Esophagus (tissue), 2 donors: ENCODE measurements at regions not wholly inside any gene's neighbourhood (a gene's known extent, or its start where the extent isn't known, plus 50 kb on each side); places are given as distances from the start of the nearest gene placed in this dataset.
"Not testable (repeated sequence)": the region's sequence is repeated elsewhere in the genome, so short reads cannot be mapped to it uniquely, and the experiment has no call there.

Experiments
- H3K27ac ChIP-seq, 2 donors: one replicate each; pipeline ENCODE4 v1.5.1; 2013; ENCODE audit warnings: low read depth in 2 of 2, mild to moderate bottlenecking in 2 of 2, inconsistent platforms in 1 of 2, low read length in 1 of 2, moderate library complexity in 1 of 2
- H3K27me3 ChIP-seq, 2 donors: one replicate each; pipeline ENCODE4 v1.6.1; 2013; ENCODE audit warnings: low read length in 2 of 2, control low read depth in 1 of 2, mild to moderate bottlenecking in 1 of 2; ENCODE audit not compliant: insufficient read depth in 2 of 2, control insufficient read depth in 1 of 2
- H3K36me3 ChIP-seq, 2 donors: one replicate each; pipeline ENCODE4 v1.6.1; 2013; ENCODE audit warnings: low read length in 1 of 2; ENCODE audit not compliant: control insufficient read depth in 2 of 2, insufficient read depth in 2 of 2
- H3K4me1 ChIP-seq, 2 donors: one replicate each; pipeline ENCODE4 v1.6.1; 2013; ENCODE audit warnings: low read length in 1 of 2; ENCODE audit not compliant: control insufficient read depth in 2 of 2, insufficient read depth in 2 of 2
- H3K4me3 ChIP-seq, 2 donors: one replicate each; pipeline ENCODE4 v1.5.1; 2013; ENCODE audit warnings: low read length in 2 of 2, mild to moderate bottlenecking in 2 of 2, low read depth in 1 of 2, moderate library complexity in 1 of 2
- H3K9me3 ChIP-seq, 2 donors: one replicate each; pipeline ENCODE4 v1.6.1; 2013; ENCODE audit warnings: mild to moderate bottlenecking in 2 of 2, low read depth in 1 of 2, low read length in 1 of 2, moderate library complexity in 1 of 2; ENCODE audit not compliant: control insufficient read depth in 2 of 2, insufficient read depth in 1 of 2
- WGBS, 2 donors: extraction: QIAGEN DNeasy Blood & Tissue Kit; methylation state at CpG; one replicate each; pipeline ENCODE4 v1.1.7; 2013; 5-methylcytosine and 5-hydroxymethylcytosine counted together
- donor health status: healthy with polysubstance abuse.
- donor health status: Bipolar disorder and iron deficiency.

GRCh38 chr15:62409466-62409865 is 244.4 kb upstream of the C2CD4B start:
- no peaks in the 10 kb centered on the region for H3K4me1 ChIP-seq
- H3K27me3 ChIP-seq, result no peaks in the 10 kb centered on the region
- H3K9me3 ChIP-seq, result no peaks in the 10 kb centered on the region
- H3K27ac ChIP-seq, result no peak overlapping the region
- H3K4me3 ChIP-seq, result no peak overlapping the region
- H3K36me3 ChIP-seq, result no peaks in the 10 kb centered on the region

GRCh38 chr15:62412686-62413085 is 247.6 kb upstream of the C2CD4B start:
- Histone ChIP-seq H3K27me3 (no peaks in the 10 kb centered on the region), H3K4me1 (no peaks in the 10 kb centered on the region), H3K27ac (no peak overlapping the region), H3K9me3 (no peaks in the 10 kb centered on the region), H3K36me3 (no peaks in the 10 kb centered on the region), H3K4me3 (no peak overlapping the region)
- 63 to 74% methylated on average over 5 of the region's 5 CpGs for WGBS, 2 donors

- no peak overlapping the region for H3K4me3 ChIP-seq
- H3K27ac ChIP-seq, result no peak overlapping the region
- WGBS, 2 donors, result 68 to 77% methylated on average over 5 of the region's 5 CpGs
- H3K9me3 ChIP-seq, result no peaks in the 10 kb centered on the region
- no peaks in the 10 kb centered on the region for H3K4me1 ChIP-seq
- no peaks in the 10 kb centered on the region for H3K36me3 ChIP-seq
- no peaks in the 10 kb centered on the region for H3K27me3 ChIP-seq
These were observed 248.1 kb upstream of the C2CD4B start for GRCh38 chr15:62413153-62413552.

GRCh38 chr15:62413786-62414185 is 248.7 kb upstream of the C2CD4B start:
- no peaks in the 10 kb centered on the region for H3K4me1 ChIP-seq
- no peaks in the 10 kb centered on the region for H3K9me3 ChIP-seq
- no peak overlapping the region for H3K4me3 ChIP-seq
- no peak overlapping the region for H3K27ac ChIP-seq
- H3K36me3 ChIP-seq, result no peaks in the 10 kb centered on the region
- H3K27me3 ChIP-seq, result no peaks in the 10 kb centered on the region

- Histone ChIP-seq H3K9me3 (no peaks in the 10 kb centered on the region), H3K4me3 (no peak overlapping the region), H3K27ac (no peak overlapping the region), H3K27me3 (no peaks in the 10 kb centered on the region), H3K4me1 (no peaks in the 10 kb centered on the region), H3K36me3 (no peaks in the 10 kb centered on the region)
- WGBS, 2 donors, result 89% methylated on average over 7 of the region's 7 CpGs
These were observed 250.4 kb upstream of the C2CD4B start for GRCh38 chr15:62415498-62415897.

GRCh38 chr15:62416526-62416925 is 251.4 kb upstream of the C2CD4B start:
- H3K4me3 ChIP-seq, result no peak overlapping the region
- H3K27me3 ChIP-seq, result no peaks in the 10 kb centered on the region
- H3K27ac ChIP-seq, result no peak overlapping the region
- H3K4me1 ChIP-seq, result no peaks in the 10 kb centered on the region
- 82 to 93% methylated on average over 3 of the region's 3 CpGs for WGBS, 2 donors
- H3K9me3 ChIP-seq, result no peaks in the 10 kb centered on the region
- H3K36me3 ChIP-seq, result no peaks in the 10 kb centered on the region

- Histone ChIP-seq H3K9me3 (no peaks in the 10 kb centered on the region), H3K27me3 (no peaks in the 10 kb centered on the region), H3K36me3 (no peaks in the 10 kb centered on the region), H3K4me3 (no peak overlapping the region), H3K4me1 (no peaks in the 10 kb centered on the region), H3K27ac (no peak overlapping the region)
- WGBS, 2 donors, result 86 to 88% methylated on average over 3 of the region's 3 CpGs
These were observed 252.4 kb upstream of the C2CD4B start for GRCh38 chr15:62417439-62417838.

GRCh38 chr15:62418496-62418895 is 253.4 kb upstream of the C2CD4B start:
- WGBS, 2 donors, result 86 to 94% methylated on average over 3 of the region's 3 CpGs
- not testable (repeated sequence) for H3K27ac ChIP-seq, H3K9me3 ChIP-seq

GRCh38 chr15:62419192-62419591 is 254.1 kb upstream of the C2CD4B start:
- no peak overlapping the region for H3K27ac ChIP-seq
- no peaks in the 10 kb centered on the region for H3K27me3 ChIP-seq
- WGBS, 2 donors, result 82 to 87% methylated on average over 2 of the region's 2 CpGs
- no peaks in the 10 kb centered on the region for H3K9me3 ChIP-seq
- H3K36me3 ChIP-seq, result no peaks in the 10 kb centered on the region
- H3K4me3 ChIP-seq, result no peak overlapping the region
- H3K4me1 ChIP-seq, result no peaks in the 10 kb centered on the region

More at GRCh38 chr15:62418496-62418895, 253.4 kb upstream of the C2CD4B start:
- not testable (repeated sequence) for H3K27me3 ChIP-seq, H3K4me3 ChIP-seq, H3K4me1 ChIP-seq, H3K36me3 ChIP-seq

- not testable (repeated sequence) for H3K4me3 ChIP-seq, H3K27me3 ChIP-seq, H3K9me3 ChIP-seq, H3K27ac ChIP-seq, H3K4me1 ChIP-seq, H3K36me3 ChIP-seq
- WGBS, 2 donors, result 93 to 96% methylated on average over 6 of the region's 6 CpGs
These were observed 255.3 kb upstream of the C2CD4B start for GRCh38 chr15:62420371-62420770.
